H9 (cell line): ENCODE measurements at regions not wholly inside any gene's neighbourhood (a gene's known extent, or its start where the extent isn't known, plus 50 kb on each side); places are given as distances from the start of the nearest gene placed in this dataset.

Experiments
- DNase-seq: peaks from one replicate; pipeline ENCODE4 v3.0.0-alpha.2; 2017
- H2AFZ ChIP-seq: one replicate; pipeline ENCODE4 v1.6.1; 2013; ENCODE audit warnings: mild to moderate bottlenecking, low read length, control low read depth, moderate library complexity
- H2AK5ac ChIP-seq: 2 replicates; pipeline ENCODE4 v1.6.1; 2013; ENCODE audit warnings: low read length, control low read depth, mixed read lengths; ENCODE audit not compliant: insufficient read length
- H2BK120ac ChIP-seq: one replicate; pipeline ENCODE4 v1.6.1; 2013; ENCODE audit warnings: low read depth, mild to moderate bottlenecking, low read length, control low read depth, inconsistent platforms; ENCODE audit not compliant: poor library complexity, severe bottlenecking
- H2BK12ac ChIP-seq: 2 replicates; pipeline ENCODE4 v1.6.1; 2013; ENCODE audit warnings: low read length, control low read depth, mixed read lengths, low read depth; ENCODE audit not compliant: insufficient read length
- H2BK15ac ChIP-seq: 2 replicates; pipeline ENCODE4 v1.6.1; 2013; ENCODE audit warnings: low read depth, low read length, control low read depth
- H2BK20ac ChIP-seq: one replicate; pipeline ENCODE4 v1.6.1; 2013; ENCODE audit warnings: low read depth, mild to moderate bottlenecking, low read length, control low read depth, inconsistent platforms; ENCODE audit not compliant: poor library complexity, severe bottlenecking
- H2BK5ac ChIP-seq: 2 replicates; pipeline ENCODE4 v1.6.1; 2013; ENCODE audit warnings: low read length, control low read depth, mixed read lengths; ENCODE audit not compliant: insufficient read length
- H3K14ac ChIP-seq: 2 replicates; pipeline ENCODE4 v1.6.1; 2013; ENCODE audit warnings: low read length, control low read depth; ENCODE audit not compliant: insufficient read depth
- H3K18ac ChIP-seq: 2 replicates; pipeline ENCODE4 v1.6.1; 2013; ENCODE audit warnings: low read depth, mild to moderate bottlenecking, mixed read lengths, low read length, control low read depth; ENCODE audit not compliant: insufficient read length
- H3K23ac ChIP-seq: 2 replicates; pipeline ENCODE4 v1.6.1; 2013; ENCODE audit warnings: low read length, control low read depth, mixed read lengths, low read depth; ENCODE audit not compliant: insufficient read length
- H3K23me2 ChIP-seq: 2 replicates; pipeline ENCODE4 v1.6.1; 2013; ENCODE audit warnings: low read depth, mild to moderate bottlenecking, mixed read lengths, low read length, control low read depth; ENCODE audit not compliant: insufficient read length, poor library complexity, severe bottlenecking
- H3K27ac ChIP-seq: 2 replicates; pipeline ENCODE4 v1.5.1; 2013; ENCODE audit warnings: low read length, control low read depth, mixed read lengths, low read depth; ENCODE audit not compliant: insufficient read length
- H3K27me3 ChIP-seq: 2 replicates; pipeline ENCODE4 v1.6.1; 2013; ENCODE audit warnings: low read length, control low read depth, inconsistent platforms; ENCODE audit not compliant: insufficient read depth
- H3K4ac ChIP-seq: 2 replicates; pipeline ENCODE4 v1.6.1; 2013; ENCODE audit warnings: low read depth, mild to moderate bottlenecking, control low read depth, inconsistent platforms, low read length, moderate library complexity
- H3K4me1 ChIP-seq: 2 replicates; pipeline ENCODE4 v1.6.1; 2013; ENCODE audit warnings: low read length, control low read depth, inconsistent platforms; ENCODE audit not compliant: insufficient read depth
- H3K4me2 ChIP-seq: 2 replicates; pipeline ENCODE4 v1.6.1; 2013; ENCODE audit warnings: low read length, control low read depth, mixed read lengths; ENCODE audit not compliant: insufficient read length, insufficient read depth
- H3K56ac ChIP-seq: 2 replicates; pipeline ENCODE4 v1.6.1; 2013; ENCODE audit warnings: low read depth, mild to moderate bottlenecking, mixed read lengths, low read length, control low read depth; ENCODE audit not compliant: insufficient read length
- H3K79me1 ChIP-seq: 2 replicates; pipeline ENCODE4 v1.6.1; 2013; ENCODE audit warnings: low read depth, mild to moderate bottlenecking, moderate library complexity, low read length, control low read depth, inconsistent platforms; ENCODE audit not compliant: insufficient read depth, poor library complexity, severe bottlenecking
- H3K79me2 ChIP-seq: 2 replicates; pipeline ENCODE4 v1.6.1; 2013; ENCODE audit warnings: low read length, control low read depth, inconsistent platforms; ENCODE audit not compliant: insufficient read depth
- H3K9ac ChIP-seq: 2 replicates; pipeline ENCODE4 v1.6.1; 2013; ENCODE audit warnings: low read length, control low read depth, mixed read lengths; ENCODE audit not compliant: insufficient read length; ENCODE audit errors: extremely low read depth
- H3K9me3 ChIP-seq: one replicate; pipeline ENCODE4 v1.6.1; 2013; ENCODE audit warnings: low read depth, low read length, inconsistent platforms; ENCODE audit not compliant: control insufficient read depth
- H3T11ph ChIP-seq: one replicate; pipeline ENCODE4 v1.6.1; 2013; ENCODE audit warnings: mild to moderate bottlenecking, low read length, control low read depth, inconsistent platforms
- H4K20me1 ChIP-seq: one replicate; pipeline ENCODE4 v1.6.1; 2013; ENCODE audit not compliant: control insufficient read depth, insufficient read length, insufficient read depth
- H4K5ac ChIP-seq: 2 replicates; pipeline ENCODE4 v1.6.1; 2013; ENCODE audit warnings: low read depth, mild to moderate bottlenecking, mixed read lengths, low read length, control low read depth; ENCODE audit not compliant: insufficient read length
- H4K8ac ChIP-seq: replicated peaks from 2 replicates; pipeline ENCODE4 v1.6.1; 2013; ENCODE audit warnings: low read length, control low read depth, mixed read lengths, low read depth; ENCODE audit not compliant: insufficient read length
- H4K91ac ChIP-seq: 2 replicates; pipeline ENCODE4 v1.6.1; 2013; ENCODE audit warnings: low read depth, mild to moderate bottlenecking, moderate library complexity, mixed read lengths, low read length, control low read depth; ENCODE audit not compliant: insufficient read length
- H3K27ac Mint-ChIP-seq, 3 experiments: 2 replicates in 2 of 3; 3 replicates in 1 of 3; pipeline ENCODE4 v1.8.0; 2020 to 2021; ENCODE audit warnings: mixed read lengths in 3 of 3, mild to moderate bottlenecking in 1 of 3, moderate library complexity in 1 of 3
- H3K27me3 Mint-ChIP-seq: 2 replicates; pipeline ENCODE4 v1.8.0; 2021; ENCODE audit warnings: low read depth, mild to moderate bottlenecking, moderate library complexity, mixed read lengths
- H3K36me3 Mint-ChIP-seq, 3 experiments: 2 replicates in 2 of 3; 3 replicates in 1 of 3; pipeline ENCODE4 v1.8.0; 2020 to 2021; ENCODE audit warnings: low read depth in 3 of 3, mixed read lengths in 3 of 3; ENCODE audit not compliant: insufficient read depth in 1 of 3
- H3K4me1 Mint-ChIP-seq, 2 experiments: 2 replicates each; pipeline ENCODE4 v1.8.0; 2020; ENCODE audit warnings: mixed read lengths in 2 of 2
- H3K4me3 Mint-ChIP-seq, 2 experiments: 2 replicates in 1 of 2; 3 replicates in 1 of 2; pipeline ENCODE4 v1.8.0; 2020 to 2021; ENCODE audit warnings: mild to moderate bottlenecking in 2 of 2, mixed read lengths in 2 of 2, moderate library complexity in 1 of 2
- H3K9me3 Mint-ChIP-seq, 2 experiments: 2 replicates in 1 of 2; 3 replicates in 1 of 2; pipeline ENCODE4 v1.8.0; 2020; ENCODE audit warnings: mild to moderate bottlenecking in 2 of 2, mixed read lengths in 2 of 2, moderate library complexity in 1 of 2
- CTCF ChIP-seq: fragments of 200-600 bp; sonication (generic); conservative IDR thresholded peaks from 3 replicates; pipeline ENCODE4 v1.8.0; 2021; ENCODE audit warnings: antibody characterized with exemption, mild to moderate bottlenecking
- WGBS: extraction: QIAGEN DNeasy Blood & Tissue Kit; methylation state at CpG from one replicate; pipeline ENCODE4 v1.1.7; 2013; ENCODE audit warnings: missing lambda C conversion rate, low lambda C conversion rate, mixed read lengths; ENCODE audit not compliant: insufficient read length; ENCODE audit errors: extremely low coverage; 5-methylcytosine and 5-hydroxymethylcytosine counted together

- no peak overlapping the region for H3K4me3 Mint-ChIP-seq
- Histone ChIP-seq H3K9me3 (no peaks in the 10 kb centered on the region), H4K20me1 (no peaks in the 10 kb centered on the region), H2BK12ac (no peak overlapping the region), H3K9ac (no peak overlapping the region), H2BK120ac (no peak overlapping the region), H4K8ac (no peak overlapping the region), H3K4me2 (no peak overlapping the region), H2BK20ac (no peak overlapping the region), H2BK5ac (no peak overlapping the region), H2AFZ (no peak overlapping the region), H3K4me1 (no peaks in the 10 kb centered on the region), H3K27me3 (no peaks in the 10 kb centered on the region), H3K79me2 (no peaks in the 10 kb centered on the region), H2AK5ac (no peak overlapping the region), H4K5ac (no peak overlapping the region), H3K18ac (no peak overlapping the region), H3K27ac (no peak overlapping the region), H3T11ph (no peak overlapping the region), H3K56ac (no peak overlapping the region), H3K79me1 (no peaks in the 10 kb centered on the region), H3K4ac (no peak overlapping the region), H3K14ac (no peak overlapping the region), H3K23me2 (no peaks in the 10 kb centered on the region), H3K23ac (no peak overlapping the region), H4K91ac (no peak overlapping the region), H2BK15ac (no peak overlapping the region)
- no peak for TF ChIP-seq CTCF
- H3K36me3 Mint-ChIP-seq: no peaks in the 10 kb centered on the region
- H3K4me1 Mint-ChIP-seq: peaks cover 0 to 3% of the 10 kb centered on the region in 2 experiments; a peak in 2 of 4 replicates
- DNase-seq: no peak
- H3K27me3 Mint-ChIP-seq: peaks cover 2% of the 10 kb centered on the region; the same call in 1 of the 2 replicates
- no CpG with 5 or more reads among the region's 1 CpG for WGBS
- no peak overlapping the region for H3K27ac Mint-ChIP-seq
- no peaks in the 10 kb centered on the region; a peak in 2 of 5 replicates for H3K9me3 Mint-ChIP-seq
Measured at GRCh38 chr9:88242879-88243278, 104.6 kb upstream of the SPATA31C2 start.
